ENCODE measurements at regions not wholly inside any gene's neighbourhood (a gene's known extent, or its start where the extent isn't known, plus 50 kb on each side); places are given as distances from the start of the nearest gene placed in this dataset.

GRCh38 chr6:156430386-156430785 lies 346.8 kb upstream of the ARID1B start:
- Histone ChIP-seq H3K4me3 (ENCODE audit: low read length) (no peak overlapping the region), H3K36me3 (replicated peaks; ENCODE audit: low read depth, low read length) (no peaks in the 10 kb centered on the region), H3K9me3 (ENCODE audit: insufficient read depth, low read length) (no peaks in the 10 kb centered on the region), H3K27ac (ENCODE audit: low read length) (no peak overlapping the region), H3K4me2 (ENCODE audit: low read length) (no peak overlapping the region), H3K4me1 (ENCODE audit: low read length) (no peaks in the 10 kb centered on the region), H3K9ac (ENCODE audit: low read length) (no peak overlapping the region), H3K27me3 (ENCODE audit: low read depth, low read length) (no peaks in the 10 kb centered on the region), H4K20me1 (ENCODE audit: insufficient read depth, low read length) (no peaks in the 10 kb centered on the region), H2AFZ (ENCODE audit: low read depth, low read length) (no peak overlapping the region), H3K79me2 (ENCODE audit: low read length) (no peaks in the 10 kb centered on the region)
- TF ChIP-seq EZH2phosphoT487 (IDR thresholded peaks at IDR 0.05; ENCODE audit: low read depth) (no peak), CTCF (IDR thresholded peaks at IDR 0.05; ENCODE audit: low read depth, low read length) (no peak)

GRCh38 chr6:156427345-156427744 lies 349.8 kb upstream of the ARID1B start:
- Histone ChIP-seq H3K9ac (ENCODE audit: low read length) (no peak overlapping the region), H3K9me3 (ENCODE audit: insufficient read depth, low read length) (no peaks in the 10 kb centered on the region), H3K27me3 (ENCODE audit: low read depth, low read length) (no peaks in the 10 kb centered on the region), H3K4me3 (ENCODE audit: low read length) (no peak overlapping the region), H3K27ac (ENCODE audit: low read length) (no peak overlapping the region), H2AFZ (ENCODE audit: low read depth, low read length) (no peak overlapping the region), H3K4me2 (ENCODE audit: low read length) (no peak overlapping the region), H3K4me1 (ENCODE audit: low read length) (no peaks in the 10 kb centered on the region), H4K20me1 (ENCODE audit: insufficient read depth, low read length) (no peaks in the 10 kb centered on the region), H3K36me3 (replicated peaks; ENCODE audit: low read depth, low read length) (no peaks in the 10 kb centered on the region), H3K79me2 (ENCODE audit: low read length) (no peaks in the 10 kb centered on the region)
- TF ChIP-seq EZH2phosphoT487 (IDR thresholded peaks at IDR 0.05; ENCODE audit: low read depth), result no peak

- no peaks in the 10 kb centered on the region for H3K4me1 ChIP-seq (ENCODE audit: low read length)
- H4K20me1 ChIP-seq (ENCODE audit: insufficient read depth, low read length), result no peaks in the 10 kb centered on the region
- no peaks in the 10 kb centered on the region for H3K79me2 ChIP-seq (ENCODE audit: low read length)
- no peak overlapping the region for H3K4me2 ChIP-seq (ENCODE audit: low read length)
- H3K9me3 ChIP-seq (ENCODE audit: insufficient read depth, low read length), result no peaks in the 10 kb centered on the region
- TF ChIP-seq CTCF (IDR thresholded peaks at IDR 0.05; ENCODE audit: low read depth, low read length), result no peak
- no peak for TF ChIP-seq EZH2phosphoT487 (IDR thresholded peaks at IDR 0.05; ENCODE audit: low read depth)
- H3K27ac ChIP-seq (ENCODE audit: low read length), result no peak overlapping the region
- H3K9ac ChIP-seq (ENCODE audit: low read length), result no peak overlapping the region
- no peaks in the 10 kb centered on the region for H3K36me3 ChIP-seq (replicated peaks; ENCODE audit: low read depth, low read length)
- H2AFZ ChIP-seq (ENCODE audit: low read depth, low read length), result no peak overlapping the region
- no peak overlapping the region for H3K4me3 ChIP-seq (ENCODE audit: low read length)
- no peaks in the 10 kb centered on the region for H3K27me3 ChIP-seq (ENCODE audit: low read depth, low read length)
These were observed 351.7 kb upstream of the ARID1B start for GRCh38 chr6:156425359-156426020.

- no peak overlapping the region for H3K4me2 ChIP-seq (ENCODE audit: low read length)
- H3K27me3 ChIP-seq (ENCODE audit: low read depth, low read length), result no peaks in the 10 kb centered on the region
- no peaks in the 10 kb centered on the region for H4K20me1 ChIP-seq (ENCODE audit: insufficient read depth, low read length)
- no peak overlapping the region for H3K27ac ChIP-seq (ENCODE audit: low read length)
- no peaks in the 10 kb centered on the region for H3K79me2 ChIP-seq (ENCODE audit: low read length)
- H3K4me1 ChIP-seq (ENCODE audit: low read length), result no peaks in the 10 kb centered on the region
- H3K36me3 ChIP-seq (replicated peaks; ENCODE audit: low read depth, low read length), result no peaks in the 10 kb centered on the region
- no peak overlapping the region for H3K9ac ChIP-seq (ENCODE audit: low read length)
- TF ChIP-seq EZH2phosphoT487 (IDR thresholded peaks at IDR 0.05; ENCODE audit: low read depth) (no peak), CTCF (IDR thresholded peaks at IDR 0.05; ENCODE audit: low read depth, low read length) (no peak)
- H2AFZ ChIP-seq (ENCODE audit: low read depth, low read length), result no peak overlapping the region
- no peaks in the 10 kb centered on the region for H3K9me3 ChIP-seq (ENCODE audit: insufficient read depth, low read length)
- no peak overlapping the region for H3K4me3 ChIP-seq (ENCODE audit: low read length)
These were observed 353.3 kb upstream of the ARID1B start for GRCh38 chr6:156423829-156424228.
